Ishikawa (cell line): ENCODE measurements at regions not wholly inside any gene's neighbourhood (a gene's known extent, or its start where the extent isn't known, plus 50 kb on each side); places are given as distances from the start of the nearest gene placed in this dataset.

Source experiments
- EP300 ChIP-seq: IDR thresholded peaks from 2 replicates; pipeline ENCODE4 v1.6.1; 2012; ENCODE audit warnings: borderline replicate concordance
- TAF1 ChIP-seq: IDR thresholded peaks from 2 replicates; pipeline ENCODE4 v1.6.1; 2012; ENCODE audit warnings: low read depth, mild to moderate bottlenecking

DNA sequence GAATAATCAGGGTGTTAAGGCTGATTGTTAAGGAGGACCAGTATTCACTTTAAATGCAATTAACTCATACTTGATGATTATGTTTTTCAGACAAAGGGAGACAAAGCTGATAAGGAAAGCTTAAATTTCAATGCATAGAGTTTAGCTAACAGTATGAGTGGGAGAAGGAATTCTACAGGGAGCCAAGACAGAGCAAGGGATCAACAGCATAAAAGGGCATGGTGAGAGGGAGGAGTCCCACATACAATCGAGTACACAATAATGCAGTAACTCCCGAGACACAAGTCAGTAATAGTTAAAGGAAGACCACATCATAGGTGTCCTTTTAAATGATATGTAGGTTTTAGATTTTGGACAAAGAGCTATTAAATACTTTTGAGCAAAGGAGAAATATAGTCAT lies 191.7 kb upstream of the PTPRD start:
- TF ChIP-seq TAF1 = no peak
- no peak for TF ChIP-seq EP300
